HuH-7 (cell line): ENCODE measurements at regions not wholly inside any gene's neighbourhood (a gene's known extent, or its start where the extent isn't known, plus 50 kb on each side); places are given as distances from the start of the nearest gene placed in this dataset.

Experiments
- DNase-seq: peaks from one replicate; pipeline ENCODE4 v3.0.0; 2011; ENCODE audit warnings: low spot score

DNA sequence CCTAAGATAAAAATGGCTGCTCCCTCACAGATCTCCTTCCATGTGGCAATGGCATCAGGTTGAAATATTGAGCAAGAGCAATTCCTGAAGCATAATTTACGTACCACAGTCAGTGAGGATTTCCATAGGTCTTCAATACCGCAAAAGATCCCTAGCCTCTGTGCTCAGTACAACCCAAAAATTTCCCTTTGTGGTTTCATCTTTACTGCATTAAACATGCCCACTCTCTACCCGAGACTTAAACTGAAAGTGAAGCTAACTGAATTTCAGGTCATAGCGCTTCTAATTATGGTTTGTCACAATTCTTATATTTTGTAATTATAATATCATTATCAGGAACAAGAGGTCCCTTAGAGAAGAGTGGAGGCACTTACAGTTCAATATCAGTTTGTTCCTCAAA lies 1071.1 kb downstream of the XPNPEP1 start:
- no peak for DNase-seq

DNA sequence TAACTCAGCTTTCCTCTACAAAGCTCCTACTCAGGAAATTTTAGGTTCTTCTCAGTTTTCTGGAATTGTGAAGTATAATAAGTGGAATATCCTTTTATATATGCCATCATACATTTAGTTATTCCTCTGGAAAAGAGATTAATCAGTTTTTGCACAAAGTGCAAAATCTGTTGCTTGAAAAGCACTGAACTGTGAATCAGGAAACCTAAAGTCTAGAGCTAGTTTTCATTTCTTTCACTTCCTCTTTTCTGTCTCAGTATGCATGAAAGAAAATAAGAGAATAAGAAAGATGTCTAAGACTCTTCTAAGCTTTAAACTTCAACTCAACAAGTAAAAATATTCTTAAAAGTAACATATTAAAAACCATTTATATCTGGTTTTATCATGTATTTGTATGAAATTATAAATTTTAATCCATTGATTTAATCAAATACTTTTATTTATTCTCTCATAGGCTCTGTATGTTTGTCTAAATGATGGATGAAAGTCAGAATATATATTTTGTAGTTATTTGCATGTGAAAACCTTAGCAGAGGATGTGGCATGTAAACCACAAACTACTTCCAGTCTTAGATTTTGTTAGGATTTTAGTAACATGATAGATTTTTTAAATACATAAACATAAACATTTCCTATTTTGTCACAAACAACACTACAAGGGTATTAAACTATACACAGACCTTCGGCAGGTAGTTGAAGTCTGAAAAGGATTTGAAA lies 1073.0 kb downstream of the XPNPEP1 start:
- no peak for DNase-seq

- no peak for DNase-seq
These were observed 1073.6 kb downstream of the XPNPEP1 start for GRCh38 chr10:108849688-108850087.

- DNase-seq, result no peak
These were observed 1074.1 kb downstream of the XPNPEP1 start for GRCh38 chr10:108849186-108849585.

GRCh38 chr10:108848046-108848445 lies 1075.3 kb downstream of the XPNPEP1 start:
- no peak for DNase-seq

GRCh38 chr10:108840944-108841343 lies 1082.4 kb downstream of the XPNPEP1 start:
- DNase-seq, result no peak

- no peak for DNase-seq
These were observed 1086.9 kb downstream of the XPNPEP1 start for GRCh38 chr10:108836362-108836761.

DNA sequence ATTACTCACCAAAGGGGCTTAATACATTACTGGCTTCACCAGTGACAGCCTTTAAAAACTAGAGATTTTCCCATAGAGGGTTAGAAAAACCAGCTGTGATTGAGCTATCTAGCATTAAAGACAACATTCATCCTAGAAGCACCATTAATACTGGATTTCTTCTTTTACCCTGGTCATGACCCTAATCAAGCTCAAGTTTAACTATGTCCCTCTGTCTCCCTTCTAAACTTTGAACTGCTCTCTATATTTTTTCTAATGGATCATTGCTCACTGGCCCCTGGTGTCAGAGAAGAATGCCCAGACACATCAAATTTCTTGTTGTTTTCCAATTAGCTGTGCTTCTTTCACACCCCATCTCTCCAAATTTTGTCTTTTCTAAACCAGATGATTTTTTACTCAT lies 1101.3 kb downstream of the XPNPEP1 start:
- no peak for DNase-seq

- DNase-seq, result no peak
These were observed 1104.0 kb downstream of the XPNPEP1 start for GRCh38 chr10:108819302-108819701.

GRCh38 chr10:108817584-108817983 lies 1105.7 kb downstream of the XPNPEP1 start:
- DNase-seq, result no peak

DNA sequence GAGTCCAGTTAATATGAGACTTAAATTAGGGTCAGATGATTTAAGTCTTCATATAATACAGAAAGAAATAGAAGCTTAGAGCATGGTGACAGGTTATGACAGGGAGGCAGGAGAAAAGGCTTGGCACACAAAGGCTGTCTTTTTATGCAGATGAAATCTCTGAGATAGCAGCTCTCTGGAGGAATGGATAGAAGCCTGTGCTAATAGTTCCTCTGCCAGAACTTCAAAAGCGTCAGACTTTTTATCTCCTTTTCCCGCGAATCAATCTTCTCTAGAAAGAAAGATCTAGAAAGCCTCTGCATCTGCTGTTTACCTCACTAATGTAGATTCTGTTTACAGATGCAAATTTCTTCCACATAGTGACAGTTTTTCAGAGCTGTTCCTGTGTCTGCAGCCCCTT lies 1106.2 kb downstream of the XPNPEP1 start:
- DNase-seq, result no peak

DNA sequence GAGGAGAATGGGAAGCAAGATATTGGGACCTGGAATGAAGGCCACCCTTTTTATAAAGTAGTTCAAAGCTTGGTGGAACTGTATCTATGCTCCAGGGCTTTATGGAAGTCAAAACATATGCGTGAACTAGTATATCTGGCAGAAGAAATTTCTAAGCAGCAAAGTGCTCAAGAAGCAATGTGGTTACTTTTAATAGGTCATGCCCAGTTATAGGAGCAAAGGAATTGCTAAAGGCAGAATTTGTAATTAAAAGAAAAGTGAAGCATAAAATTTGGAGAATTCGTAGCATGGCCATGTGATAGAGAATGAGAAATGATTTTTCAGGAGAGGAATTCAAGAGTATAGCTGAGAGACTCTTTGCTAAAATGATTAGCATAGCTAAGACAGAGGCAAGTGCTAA lies 1110.4 kb downstream of the XPNPEP1 start:
- DNase-seq, result no peak

GRCh38 chr10:108812296-108812695 lies 1111.0 kb downstream of the XPNPEP1 start:
- DNase-seq, result no peak

DNA sequence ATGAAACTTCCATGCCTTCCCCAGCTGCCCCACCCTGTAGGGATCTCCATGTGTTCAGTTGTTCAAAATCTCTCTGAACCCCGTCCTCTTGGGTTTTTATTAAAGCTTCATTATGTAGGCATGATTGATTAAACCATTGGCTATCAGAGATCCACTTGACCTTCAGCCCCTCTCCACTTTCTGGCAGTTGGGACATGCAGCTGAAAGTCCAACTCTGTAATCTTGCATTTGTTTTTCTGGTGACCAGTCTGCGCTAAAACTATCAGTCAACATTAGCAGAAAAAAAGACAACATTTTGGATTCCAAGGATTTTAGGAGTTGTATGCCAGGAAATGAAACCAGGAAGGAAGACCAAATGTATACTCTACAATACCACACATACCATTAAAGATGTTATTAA lies 1115.1 kb downstream of the XPNPEP1 start:
- DNase-seq, result no peak

DNA sequence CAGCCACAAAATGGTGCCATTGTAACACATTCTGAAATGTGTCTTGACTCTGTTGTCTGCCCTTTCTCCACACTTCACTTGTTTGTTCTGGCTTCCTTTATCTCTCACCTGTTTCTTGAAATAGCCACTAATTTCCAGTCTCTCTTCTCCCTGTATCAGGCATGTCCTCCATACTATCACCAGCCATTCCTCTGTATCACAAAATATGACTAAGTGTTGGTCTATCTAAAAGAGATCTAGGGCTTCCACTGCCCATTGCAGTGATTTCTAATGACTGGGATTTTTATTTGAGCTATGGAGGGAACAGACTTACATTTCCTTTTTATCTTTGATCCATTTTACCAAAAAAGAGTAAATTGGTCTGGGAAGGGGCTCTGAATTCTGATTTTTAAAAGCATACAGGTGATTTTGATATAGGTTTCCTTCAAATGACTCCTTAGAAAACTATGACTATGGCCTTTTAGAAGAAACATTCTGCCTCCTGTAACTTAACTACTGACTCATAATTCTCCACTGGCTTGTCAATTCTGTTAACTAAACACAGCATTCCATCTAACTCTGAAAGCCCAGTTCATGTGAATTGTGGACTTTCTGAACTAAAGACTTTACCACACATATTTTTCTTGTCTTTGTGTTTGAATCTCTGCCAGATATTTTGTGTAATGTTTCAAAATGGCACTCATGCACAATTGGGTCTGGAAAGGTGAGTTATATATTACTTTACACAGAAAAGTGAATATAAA lies 1121.4 kb downstream of the XPNPEP1 start:
- no peak for DNase-seq

DNA sequence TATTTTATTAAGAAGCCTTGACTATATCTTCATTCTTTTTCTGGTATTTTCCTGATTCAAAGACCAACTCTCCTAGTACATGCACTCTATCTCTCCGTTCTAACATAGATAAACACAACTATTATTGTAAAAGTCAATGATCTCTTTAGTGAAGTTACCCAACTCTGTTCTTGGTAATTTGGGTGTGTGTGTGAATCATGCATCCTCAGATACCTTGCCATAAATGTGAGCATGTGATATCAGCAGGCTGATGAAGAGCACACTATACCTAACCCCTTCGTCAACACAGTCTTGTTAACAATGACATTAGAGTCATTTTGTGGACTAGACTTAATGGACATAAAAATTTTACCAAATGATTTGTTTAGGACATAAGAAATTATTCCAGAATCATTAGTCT lies 1122.1 kb downstream of the XPNPEP1 start:
- DNase-seq, result no peak

DNA sequence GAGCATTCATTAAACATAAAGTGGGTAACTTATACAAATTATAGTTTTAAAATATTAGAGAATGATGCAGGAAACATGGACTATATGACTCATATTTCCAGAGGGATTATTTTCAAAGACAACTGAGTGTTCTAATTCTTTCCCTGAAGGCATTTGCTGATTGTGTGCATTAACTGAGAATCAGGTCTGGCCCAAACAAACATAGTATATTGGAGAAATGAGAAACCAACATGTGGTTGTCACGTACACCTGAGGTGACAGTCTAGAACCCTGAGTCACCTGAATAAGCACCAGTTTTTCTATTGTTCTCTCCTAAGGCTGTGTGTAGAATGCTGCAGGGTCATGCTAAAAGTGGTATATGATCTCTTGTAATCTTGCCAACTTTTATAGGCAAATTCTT lies 1125.7 kb downstream of the XPNPEP1 start:
- DNase-seq, result no peak

DNA sequence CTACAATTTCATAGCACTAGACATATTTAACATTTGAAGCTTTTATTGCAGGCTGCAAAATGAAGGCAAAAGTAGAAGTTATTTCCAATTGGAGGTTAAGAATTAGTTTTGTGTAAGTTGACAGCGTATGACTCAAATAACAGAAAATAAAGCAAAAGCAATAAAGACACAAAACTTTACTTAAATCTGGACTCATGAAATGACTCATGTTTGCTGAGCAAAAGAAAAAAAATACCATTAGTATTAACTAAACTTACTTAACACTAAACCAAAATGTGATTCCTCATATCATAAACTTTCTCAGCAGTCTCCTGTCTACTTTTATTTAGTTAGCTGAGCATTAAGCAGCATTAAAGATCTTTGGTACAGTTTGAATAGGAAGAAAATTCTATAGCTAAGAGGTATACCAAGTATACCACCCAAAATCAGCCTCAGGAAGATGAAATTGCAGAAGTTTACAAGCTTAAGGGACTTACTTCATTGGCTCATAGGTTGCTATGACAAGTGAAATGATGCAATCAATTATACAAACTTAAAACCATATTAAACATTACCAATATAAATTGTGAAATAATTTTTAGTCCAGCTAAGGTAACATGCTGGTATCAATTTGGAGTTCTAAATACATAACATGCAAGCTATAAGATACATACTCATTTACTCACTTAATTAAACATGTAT lies 1131.4 kb downstream of the XPNPEP1 start:
- no peak for DNase-seq

DNA sequence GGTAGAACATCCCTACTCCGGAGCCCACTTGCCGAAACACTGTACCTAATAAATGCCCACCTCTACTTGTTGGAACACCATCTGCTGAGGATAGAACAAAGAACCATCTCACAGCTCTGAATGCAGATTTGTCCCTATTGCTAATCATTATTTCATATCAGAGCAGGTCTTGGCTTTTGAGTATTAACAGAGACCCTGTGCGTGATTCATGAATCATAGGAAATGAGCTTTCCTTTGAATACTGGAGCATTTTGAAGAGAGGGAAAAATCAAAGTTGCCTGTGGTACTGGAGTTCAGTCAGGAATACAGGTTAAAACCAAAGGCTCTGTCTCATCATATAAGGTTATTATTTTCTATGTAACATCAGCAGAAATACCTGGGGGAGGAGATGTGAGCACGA lies 1132.3 kb downstream of the XPNPEP1 start:
- DNase-seq, result no peak

DNA sequence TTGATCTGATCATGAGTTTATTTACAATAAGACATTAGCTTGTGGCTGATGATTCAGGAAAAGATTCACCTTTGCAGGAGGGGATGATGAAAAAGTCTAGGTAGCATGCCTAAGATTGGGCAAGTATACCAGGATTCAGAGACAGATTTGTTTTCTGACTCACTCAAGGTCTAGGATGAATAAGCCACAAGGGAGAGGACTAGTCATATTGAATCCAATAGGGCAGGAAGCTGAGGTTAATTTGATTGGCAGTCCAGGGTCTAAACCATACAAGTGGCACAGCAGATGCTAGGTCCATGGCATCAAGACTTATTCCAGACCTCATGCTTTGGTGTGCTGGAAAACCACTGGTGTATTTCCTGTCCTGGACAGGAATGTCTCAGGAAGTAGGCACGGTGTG lies 1133.4 kb downstream of the XPNPEP1 start:
- no peak for DNase-seq

DNA sequence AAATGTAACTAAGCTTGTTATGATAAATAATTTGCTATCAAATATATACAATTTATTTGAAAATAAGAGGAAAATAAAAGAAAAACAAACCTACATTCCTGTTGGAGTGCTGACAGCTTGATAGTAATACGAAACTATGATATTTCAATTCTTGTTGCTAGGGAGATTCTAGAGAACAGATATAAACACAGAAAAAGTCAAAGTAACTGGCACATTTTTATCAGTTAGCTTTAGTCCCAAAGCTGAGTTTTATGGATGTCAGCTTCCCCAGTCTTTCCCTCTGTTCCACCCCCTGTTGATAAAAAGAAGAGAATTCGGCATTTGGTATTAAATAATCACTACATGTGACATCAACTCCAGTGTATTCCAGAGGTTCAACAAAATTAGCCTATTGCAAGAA lies 1134.0 kb downstream of the XPNPEP1 start:
- no peak for DNase-seq

GRCh38 chr10:108788891-108789290 lies 1134.4 kb downstream of the XPNPEP1 start:
- DNase-seq, result no peak

- no peak for DNase-seq
These were observed 1135.4 kb downstream of the XPNPEP1 start for GRCh38 chr10:108787932-108788331.
